Tibial artery (tissue), 4 donors: ENCODE measurements at regions not wholly inside any gene's neighbourhood (a gene's known extent, or its start where the extent isn't known, plus 50 kb on each side); places are given as distances from the start of the nearest gene placed in this dataset.

Source experiments
- DNase-seq, 2 donors: peaks; one replicate each; pipeline ENCODE4 v3.0.0-alpha.2; 2019
- H3K27ac ChIP-seq, 2 donors: fragments of 200-600 bp; sonication (generic) in 1 of 2; 1 replicate in 1 of 2; 2 replicates in 1 of 2; pipeline ENCODE4 v1.5.1; 2018 to 2019; ENCODE audit warnings: mild to moderate bottlenecking in 1 of 2
- H3K27me3 ChIP-seq, 2 donors: fragments of 200-600 bp; sonication (generic) in 1 of 2; one replicate each; pipeline versions ENCODE4 v1.5.1 to v1.6.0; 2016 to 2019
- H3K36me3 ChIP-seq, 3 donors: fragments of 200-600 bp; sonication (generic) in 2 of 3; one replicate each; pipeline ENCODE4 v1.5.1; 2016 to 2019; ENCODE audit warnings: mild to moderate bottlenecking in 2 of 3
- H3K4me1 ChIP-seq, 4 donors: fragments of 200-600 bp; sonication (generic) in 2 of 4; 1 replicate in 3 of 4; 2 replicates in 1 of 4; pipeline ENCODE4 v1.5.1; 2016 to 2019
- H3K4me3 ChIP-seq, 2 donors: fragments of 200-600 bp; sonication (generic) in 1 of 2; 1 replicate in 1 of 2; 2 replicates in 1 of 2; pipeline ENCODE4 v1.5.1; 2018 to 2019; ENCODE audit warnings: mild to moderate bottlenecking in 2 of 2
- H3K9me3 ChIP-seq, 3 donors: fragments of 200-600 bp; sonication (generic) in 1 of 3; one replicate each; pipeline ENCODE4 v1.5.1; 2016 to 2019
- CTCF ChIP-seq, 2 experiments: fragments of 200-600 bp in 1 of 2; fragments of 450-650 bp in 1 of 2; IDR thresholded peaks; one replicate each; pipeline ENCODE4 v1.5.1; 2017 to 2019; ENCODE audit warnings: antibody characterized with exemption in 2 of 2, mild to moderate bottlenecking in 1 of 2, moderate library complexity in 1 of 2
- intact Hi-C: fragments of 100-400 bp; cut with DNase I; formaldehyde crosslinking; loops from one replicate; pipeline ENCODE4 v1.15.0; 2023; ENCODE audit warnings: low total_unique reads

GRCh38 chr15:93239993-93240392 is 151.0 kb upstream of the RGMA start:
- no peaks in the 10 kb centered on the region for H3K9me3 ChIP-seq
- no peak overlapping the region for H3K27ac ChIP-seq
- H3K27me3 ChIP-seq, result peaks cover 0 to 8% of the 10 kb centered on the region in 2 donors
- TF ChIP-seq CTCF (IDR thresholded peaks at IDR 0.05), result no peak
- H3K4me1 ChIP-seq, result no peaks in the 10 kb centered on the region
- H3K4me3 ChIP-seq, result no peak overlapping the region
- no peaks in the 10 kb centered on the region for H3K36me3 ChIP-seq
- intact Hi-C loops, result no loop called here
- DNase-seq, result no peak

- DNase-seq, result no peak
- intact Hi-C loops, result no loop called here
- Histone ChIP-seq H3K4me1 (no peaks in the 10 kb centered on the region), H3K36me3 (no peaks in the 10 kb centered on the region), H3K4me3 (no peak overlapping the region), H3K27ac (no peak overlapping the region), H3K9me3 (no peaks in the 10 kb centered on the region), H3K27me3 (peaks cover 0 to 8% of the 10 kb centered on the region in 2 donors)
- TF ChIP-seq CTCF (IDR thresholded peaks at IDR 0.05), result no peak
Observed at GRCh38 chr15:93239591-93239990, 150.6 kb upstream of the RGMA start.

- Histone ChIP-seq H3K9me3 (no peaks in the 10 kb centered on the region), H3K4me3 (no peak overlapping the region), H3K36me3 (no peaks in the 10 kb centered on the region), H3K27ac (no peak overlapping the region), H3K27me3 (peaks cover 0 to 8% of the 10 kb centered on the region in 2 donors), H3K4me1 (no peaks in the 10 kb centered on the region)
- DNase-seq, result no peak
- no peak for TF ChIP-seq CTCF (IDR thresholded peaks at IDR 0.05)
- intact Hi-C loops, result no loop called here
Observed at GRCh38 chr15:93238641-93239040, 149.6 kb upstream of the RGMA start.

- peaks cover 0 to 8% of the 10 kb centered on the region in 2 donors for H3K27me3 ChIP-seq
- intact Hi-C loops, result no loop called here
- no peaks in the 10 kb centered on the region for H3K4me1 ChIP-seq
- DNase-seq, result peak; percentile 73 to 80
- no peak overlapping the region for H3K4me3 ChIP-seq
- H3K27ac ChIP-seq, result no peak overlapping the region
- H3K36me3 ChIP-seq, result no peaks in the 10 kb centered on the region
- no peak for TF ChIP-seq CTCF (IDR thresholded peaks at IDR 0.05)
- H3K9me3 ChIP-seq, result no peaks in the 10 kb centered on the region
Observed at GRCh38 chr15:93235926-93236780, 147.1 kb upstream of the RGMA start.

- Histone ChIP-seq H3K27ac (no peak overlapping the region), H3K9me3 (no peaks in the 10 kb centered on the region), H3K36me3 (no peaks in the 10 kb centered on the region), H3K27me3 (peaks cover 0 to 8% of the 10 kb centered on the region in 2 donors), H3K4me1 (no peaks in the 10 kb centered on the region), H3K4me3 (no peak overlapping the region)
- no peak for DNase-seq
- TF ChIP-seq CTCF (IDR thresholded peaks at IDR 0.05), result no peak
- intact Hi-C loops, result no loop called here
Observed at GRCh38 chr15:93235269-93235668, 146.3 kb upstream of the RGMA start.
